ENCODE measurements at regions not wholly inside any gene's neighbourhood (a gene's known extent, or its start where the extent isn't known, plus 50 kb on each side); places are given as distances from the start of the nearest gene placed in this dataset.
"Not testable (repeated sequence)": the region's sequence is repeated elsewhere in the genome, so short reads cannot be mapped to it uniquely, and the experiment has no call there.

DNA sequence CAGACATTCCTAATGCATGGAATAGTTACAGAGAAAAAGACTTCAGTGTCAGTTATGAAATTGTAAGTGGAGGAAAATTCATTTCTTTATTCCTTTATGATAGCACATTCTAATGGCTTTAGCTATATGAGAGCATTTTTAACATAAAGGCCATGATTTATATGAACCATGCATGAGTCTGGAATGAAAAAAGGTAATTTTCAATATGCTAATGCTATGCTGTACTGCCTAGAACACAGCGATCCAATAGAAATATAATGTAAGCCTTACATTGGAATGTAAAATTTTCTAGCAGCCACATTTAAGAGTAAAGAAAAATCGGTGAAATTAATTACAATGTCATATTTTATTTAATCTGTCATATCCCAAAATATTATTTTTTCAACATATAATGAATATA lies 932.0 kb downstream of the C4orf33 start:
- intact Hi-C loops (cut with DNase I), result no loop called here
- Histone ChIP-seq H3K36me3 (no peaks in the 10 kb centered on the region), H3K4me1 (no peaks in the 10 kb centered on the region), H3K27me3 (no peaks in the 10 kb centered on the region), H3K27ac (no peak overlapping the region), H3K9me3 (no peaks in the 10 kb centered on the region), H3K4me3 (no peak overlapping the region)
- no peak for DNase-seq (ENCODE audit: extremely low spot score in 2 of 2)
- TF ChIP-seq CTCF (IDR thresholded peaks at IDR 0.05), result no peak
- no peak for TF ChIP-seq POLR2AphosphoS5 (IDR thresholded peaks at IDR 0.05; ENCODE audit: insufficient read depth in 1 of 2, low read depth in 1 of 2)
- TF ChIP-seq POLR2A (IDR thresholded peaks at IDR 0.05), result no peak

GRCh38 chr4:130028552-130028951 lies 932.6 kb downstream of the C4orf33 start:
- no peak for TF ChIP-seq POLR2AphosphoS5 (IDR thresholded peaks at IDR 0.05; ENCODE audit: insufficient read depth in 1 of 2, low read depth in 1 of 2)
- no peak for TF ChIP-seq POLR2A (IDR thresholded peaks at IDR 0.05)

DNA sequence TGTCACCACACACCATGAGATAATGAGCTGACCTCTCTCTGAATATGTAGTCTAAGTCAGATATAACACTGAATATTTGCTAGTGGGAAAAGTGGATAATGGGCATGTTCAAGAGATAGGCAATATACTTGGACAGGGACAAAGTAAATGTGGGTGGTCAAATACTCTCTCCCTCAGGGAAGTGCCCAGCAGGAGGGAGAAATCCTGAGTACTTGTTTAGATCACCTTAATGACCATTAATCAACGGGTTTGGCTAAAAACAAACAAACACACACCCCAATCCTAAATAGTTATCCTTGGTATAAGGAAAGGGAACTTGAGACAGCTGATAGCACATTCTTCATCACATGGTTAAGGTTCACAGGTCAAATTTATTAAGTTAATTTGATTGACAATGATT lies 933.5 kb downstream of the C4orf33 start:
- no peaks in the 10 kb centered on the region for H3K9me3 ChIP-seq
- H3K4me1 ChIP-seq, result no peaks in the 10 kb centered on the region
- no peak for DNase-seq (ENCODE audit: extremely low spot score in 2 of 2)
- no peak overlapping the region for H3K27ac ChIP-seq
- intact Hi-C loops (cut with DNase I), result no loop called here
- no peaks in the 10 kb centered on the region for H3K27me3 ChIP-seq
- no peak for TF ChIP-seq CTCF (IDR thresholded peaks at IDR 0.05)
- no peak for TF ChIP-seq POLR2A (IDR thresholded peaks at IDR 0.05)
- TF ChIP-seq POLR2AphosphoS5 (IDR thresholded peaks at IDR 0.05; ENCODE audit: insufficient read depth in 1 of 2, low read depth in 1 of 2), result no peak
- no peak overlapping the region for H3K4me3 ChIP-seq
- H3K36me3 ChIP-seq, result no peaks in the 10 kb centered on the region

More at GRCh38 chr4:130028552-130028951, 932.6 kb downstream of the C4orf33 start:
- DNase-seq (ENCODE audit: extremely low spot score in 2 of 2), result no peak
- Histone ChIP-seq H3K4me3 (no peak overlapping the region), H3K27ac (no peak overlapping the region), H3K9me3 (no peaks in the 10 kb centered on the region), H3K4me1 (no peaks in the 10 kb centered on the region), H3K27me3 (no peaks in the 10 kb centered on the region), H3K36me3 (no peaks in the 10 kb centered on the region)
- intact Hi-C loops (cut with DNase I), result no loop called here

- intact Hi-C loops (cut with DNase I), result no loop called here
- Histone ChIP-seq H3K36me3 (no peaks in the 10 kb centered on the region), H3K9me3 (no peaks in the 10 kb centered on the region), H3K27ac (no peak overlapping the region), H3K4me3 (no peak overlapping the region), H3K27me3 (no peaks in the 10 kb centered on the region), H3K4me1 (no peaks in the 10 kb centered on the region)
- no peak for DNase-seq (ENCODE audit: extremely low spot score in 2 of 2)
- TF ChIP-seq POLR2AphosphoS5 (IDR thresholded peaks at IDR 0.05; ENCODE audit: insufficient read depth in 1 of 2, low read depth in 1 of 2) (no peak), POLR2A (IDR thresholded peaks at IDR 0.05) (no peak), CTCF (IDR thresholded peaks at IDR 0.05) (no peak)
These were observed 935.9 kb downstream of the C4orf33 start for GRCh38 chr4:130031858-130032257.

GRCh38 chr4:130033657-130034056 lies 937.7 kb downstream of the C4orf33 start:
- H3K27ac ChIP-seq; intact Hi-C loops (cut with DNase I); DNase-seq (ENCODE audit: extremely low spot score in 2 of 2); H3K36me3 ChIP-seq; H3K4me3 ChIP-seq; H3K9me3 ChIP-seq; H3K27me3 ChIP-seq; H3K4me1 ChIP-seq: not testable (repeated sequence)

DNA sequence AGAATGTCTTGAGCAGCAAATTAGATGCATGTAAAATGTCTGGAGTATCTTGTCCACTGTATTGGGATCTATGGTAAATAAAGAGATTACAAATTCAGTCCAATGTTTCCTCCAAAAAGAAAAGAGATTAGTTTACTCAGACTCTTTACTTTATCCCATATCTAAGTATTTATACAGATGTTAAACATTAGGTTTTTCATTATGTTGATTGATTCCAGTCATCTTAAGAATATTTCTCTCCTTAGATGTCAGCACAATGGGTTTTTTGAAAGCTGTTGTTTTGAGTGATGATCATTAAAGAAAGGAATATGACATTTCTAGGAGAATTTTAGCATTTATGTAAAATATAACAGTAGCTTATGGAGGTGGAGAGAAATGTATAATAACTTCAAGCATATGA lies 938.9 kb downstream of the C4orf33 start:
- Histone ChIP-seq H3K36me3 (no peaks in the 10 kb centered on the region), H3K27me3 (no peaks in the 10 kb centered on the region), H3K4me3 (no peak overlapping the region), H3K4me1 (no peaks in the 10 kb centered on the region), H3K9me3 (no peaks in the 10 kb centered on the region), H3K27ac (no peak overlapping the region)
- intact Hi-C loops (cut with DNase I), result no loop called here
- TF ChIP-seq POLR2AphosphoS5 (IDR thresholded peaks at IDR 0.05; ENCODE audit: insufficient read depth in 1 of 2, low read depth in 1 of 2) (no peak), CTCF (IDR thresholded peaks at IDR 0.05) (no peak), POLR2A (IDR thresholded peaks at IDR 0.05) (no peak)
- no peak for DNase-seq (ENCODE audit: extremely low spot score in 2 of 2)

All from vagina (tissue), 2 donors.